ENCODE measurements at regions not wholly inside any gene's neighbourhood (a gene's known extent, or its start where the extent isn't known, plus 50 kb on each side); places are given as distances from the start of the nearest gene placed in this dataset.

DNA sequence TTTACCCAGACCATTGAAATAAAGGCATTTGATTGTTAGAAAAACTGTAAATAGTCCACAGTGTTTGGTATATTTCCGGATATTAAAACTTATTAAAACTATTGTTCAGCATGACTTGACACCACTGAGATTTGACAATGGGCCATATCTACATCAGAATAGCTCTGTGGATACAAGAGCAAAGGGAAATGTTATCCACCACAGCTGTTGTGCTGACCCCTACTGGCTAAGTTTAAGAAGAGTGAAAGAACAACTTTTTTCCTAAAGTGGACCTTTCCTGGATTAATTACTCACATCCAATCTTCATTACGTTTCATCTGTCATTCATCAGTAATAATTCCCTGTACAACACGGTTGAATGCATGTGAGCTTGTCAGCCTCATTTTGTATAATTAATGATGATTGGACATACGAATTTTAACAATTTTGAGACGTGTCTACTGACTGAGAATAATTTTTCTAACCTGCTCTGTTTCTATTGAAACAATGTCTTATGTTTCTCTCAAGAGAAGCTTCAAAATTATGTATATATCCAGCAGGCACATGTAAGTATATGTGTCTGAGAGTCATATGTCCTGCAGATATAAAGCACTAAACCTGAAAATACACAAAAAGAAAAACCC is 1952.6 kb downstream of the MAT2B start:
- Histone ChIP-seq H2AFZ (ENCODE audit: low read length) (no peak overlapping the region), H3K4me3 (ENCODE audit: low read depth, low read length, poor library complexity, severe bottlenecking) (no peak overlapping the region), H3K4me1 (ENCODE audit: insufficient read depth, low read length, severe bottlenecking) (no peaks in the 10 kb centered on the region), H3K4me2 (ENCODE audit: low read length) (no peak overlapping the region), H3K27me3 (ENCODE audit: insufficient read depth, low read length) (no peaks in the 10 kb centered on the region), H3K9me2 (ENCODE audit: low read depth, low read length) (no peaks in the 10 kb centered on the region), H3K36me3 (ENCODE audit: insufficient read depth, low read length) (no peaks in the 10 kb centered on the region), H3F3A (ENCODE audit: insufficient read depth, low read length) (no peaks in the 10 kb centered on the region), H3K27ac (ENCODE audit: low read depth, low read length, poor library complexity, severe bottlenecking) (no peak overlapping the region), H3K9me3 (ENCODE audit: low read length) (no peaks in the 10 kb centered on the region), H4K20me1 (ENCODE audit: insufficient read depth, low read length) (no peaks in the 10 kb centered on the region), H3K9ac (ENCODE audit: low read length) (no peak overlapping the region), H3K79me2 (ENCODE audit: insufficient read depth, low read length) (no peaks in the 10 kb centered on the region)
- no peak for TF ChIP-seq EZH2 (IDR thresholded peaks at IDR 0.05; ENCODE audit: borderline replicate concordance, low read length)
- TF ChIP-seq, protein P1, sequence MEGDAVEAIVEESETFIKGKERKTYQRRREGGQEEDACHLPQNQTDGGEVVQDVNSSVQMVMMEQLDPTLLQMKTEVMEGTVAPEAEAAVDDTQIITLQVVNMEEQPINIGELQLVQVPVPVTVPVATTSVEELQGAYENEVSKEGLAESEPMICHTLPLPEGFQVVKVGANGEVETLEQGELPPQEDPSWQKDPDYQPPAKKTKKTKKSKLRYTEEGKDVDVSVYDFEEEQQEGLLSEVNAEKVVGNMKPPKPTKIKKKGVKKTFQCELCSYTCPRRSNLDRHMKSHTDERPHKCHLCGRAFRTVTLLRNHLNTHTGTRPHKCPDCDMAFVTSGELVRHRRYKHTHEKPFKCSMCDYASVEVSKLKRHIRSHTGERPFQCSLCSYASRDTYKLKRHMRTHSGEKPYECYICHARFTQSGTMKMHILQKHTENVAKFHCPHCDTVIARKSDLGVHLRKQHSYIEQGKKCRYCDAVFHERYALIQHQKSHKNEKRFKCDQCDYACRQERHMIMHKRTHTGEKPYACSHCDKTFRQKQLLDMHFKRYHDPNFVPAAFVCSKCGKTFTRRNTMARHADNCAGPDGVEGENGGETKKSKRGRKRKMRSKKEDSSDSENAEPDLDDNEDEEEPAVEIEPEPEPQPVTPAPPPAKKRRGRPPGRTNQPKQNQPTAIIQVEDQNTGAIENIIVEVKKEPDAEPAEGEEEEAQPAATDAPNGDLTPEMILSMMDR (IDR thresholded peaks at IDR 0.05; ENCODE audit: low read length) = peak; percentile 66

DNA sequence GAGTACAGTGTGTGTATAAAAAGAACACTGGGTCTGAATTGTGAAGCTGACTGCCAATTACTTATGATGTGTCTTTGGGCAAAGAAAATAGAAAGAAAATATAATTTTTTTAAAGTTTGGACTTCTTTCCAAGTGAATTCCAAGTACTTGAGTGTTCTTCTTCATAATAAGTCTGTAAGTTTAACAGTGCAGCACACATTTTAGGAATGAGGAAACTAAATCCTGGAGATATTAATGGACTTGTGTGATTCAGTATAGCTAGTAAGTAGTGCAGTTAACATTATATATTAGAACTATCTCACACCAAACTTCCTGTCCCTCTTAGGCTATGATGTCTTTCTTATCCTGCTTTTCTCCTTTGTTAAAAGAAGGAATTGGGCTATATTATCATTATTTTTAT is 1953.8 kb downstream of the MAT2B start:
- no peaks in the 10 kb centered on the region for H4K20me1 ChIP-seq (ENCODE audit: insufficient read depth, low read length)
- no peaks in the 10 kb centered on the region for H3F3A ChIP-seq (ENCODE audit: insufficient read depth, low read length)
- no peaks in the 10 kb centered on the region for H3K9me3 ChIP-seq (ENCODE audit: low read length)
- no peak overlapping the region for H3K9ac ChIP-seq (ENCODE audit: low read length)
- H3K27ac ChIP-seq (ENCODE audit: low read depth, low read length, poor library complexity, severe bottlenecking) = no peak overlapping the region
- no peaks in the 10 kb centered on the region for H3K36me3 ChIP-seq (ENCODE audit: insufficient read depth, low read length)
- TF ChIP-seq, protein P1 (IDR thresholded peaks at IDR 0.05; ENCODE audit: low read length) = no peak
- no peak for TF ChIP-seq EZH2 (IDR thresholded peaks at IDR 0.05; ENCODE audit: borderline replicate concordance, low read length)
- no peaks in the 10 kb centered on the region for H3K79me2 ChIP-seq (ENCODE audit: insufficient read depth, low read length)
- H3K9me2 ChIP-seq (ENCODE audit: low read depth, low read length) = no peaks in the 10 kb centered on the region
- no peaks in the 10 kb centered on the region for H3K4me1 ChIP-seq (ENCODE audit: insufficient read depth, low read length, severe bottlenecking)
- no peaks in the 10 kb centered on the region for H3K27me3 ChIP-seq (ENCODE audit: insufficient read depth, low read length)
- H3K4me3 ChIP-seq (ENCODE audit: low read depth, low read length, poor library complexity, severe bottlenecking) = no peak overlapping the region
- H2AFZ ChIP-seq (ENCODE audit: low read length) = no peak overlapping the region
- no peak overlapping the region for H3K4me2 ChIP-seq (ENCODE audit: low read length)

DNA sequence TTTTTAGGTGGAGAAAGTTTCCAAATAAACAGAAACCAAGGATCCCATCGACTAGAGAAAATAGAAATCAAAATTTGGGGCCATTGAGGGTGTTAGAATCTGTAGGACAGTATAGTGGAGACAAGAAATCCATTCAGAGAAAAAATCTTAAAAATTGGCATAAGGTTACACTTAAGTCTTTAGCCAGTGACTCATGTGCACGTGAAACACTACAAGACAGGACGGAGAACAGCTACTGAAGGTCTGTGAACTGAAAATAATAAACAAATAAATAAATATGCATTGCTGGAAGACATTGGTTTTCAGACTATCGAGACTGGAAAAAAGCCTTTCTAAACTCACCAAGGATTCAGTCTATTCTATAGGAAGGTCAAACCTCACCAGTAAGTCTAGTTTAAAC is 1955.5 kb downstream of the MAT2B start:
- Histone ChIP-seq H3K27ac (ENCODE audit: low read depth, low read length, poor library complexity, severe bottlenecking) (no peak overlapping the region), H3K9me3 (ENCODE audit: low read length) (no peaks in the 10 kb centered on the region), H2AFZ (ENCODE audit: low read length) (no peak overlapping the region)

More for the DNA sequence above, 1955.5 kb downstream of the MAT2B start:
- Histone ChIP-seq H3K4me2 (ENCODE audit: low read length) (no peak overlapping the region), H4K20me1 (ENCODE audit: insufficient read depth, low read length) (no peaks in the 10 kb centered on the region), H3K79me2 (ENCODE audit: insufficient read depth, low read length) (no peaks in the 10 kb centered on the region), H3K9me2 (ENCODE audit: low read depth, low read length) (no peaks in the 10 kb centered on the region), H3F3A (ENCODE audit: insufficient read depth, low read length) (no peaks in the 10 kb centered on the region), H3K9ac (ENCODE audit: low read length) (no peak overlapping the region), H3K4me3 (ENCODE audit: low read depth, low read length, poor library complexity, severe bottlenecking) (no peak overlapping the region), H3K36me3 (ENCODE audit: insufficient read depth, low read length) (no peaks in the 10 kb centered on the region), H3K27me3 (ENCODE audit: insufficient read depth, low read length) (no peaks in the 10 kb centered on the region), H3K4me1 (ENCODE audit: insufficient read depth, low read length, severe bottlenecking) (no peaks in the 10 kb centered on the region)
- no peak for TF ChIP-seq EZH2 (IDR thresholded peaks at IDR 0.05; ENCODE audit: borderline replicate concordance, low read length)
- TF ChIP-seq, protein P1 (IDR thresholded peaks at IDR 0.05; ENCODE audit: low read length) = no peak
